OCI-LY3 (cell line): ENCODE measurements at regions not wholly inside any gene's neighbourhood (a gene's known extent, or its start where the extent isn't known, plus 50 kb on each side); places are given as distances from the start of the nearest gene placed in this dataset.
"Not testable (repeated sequence)": the region's sequence is repeated elsewhere in the genome, so short reads cannot be mapped to it uniquely, and the experiment has no call there.

Experiments used
- H2AFZ ChIP-seq: fragments of 200-600, 300-600 bp; shearing (Covaris generic); 2 replicates; pipeline ENCODE4 v1.6.0; 2014; ENCODE audit warnings: antibody characterized with exemption, low read depth, low read length
- H3K27ac ChIP-seq: fragments of 200-600, 300-600 bp; sonication (generic); 2 replicates; pipeline ENCODE4 v1.5.1; 2014; ENCODE audit warnings: mild to moderate bottlenecking, low read length, moderate library complexity, mixed read lengths
- H3K27me3 ChIP-seq: fragments of 200-600, 300-600 bp; sonication (generic); 2 replicates; pipeline ENCODE4 v1.6.1; 2014; ENCODE audit warnings: low read depth, low read length, mixed read lengths
- H3K36me3 ChIP-seq: fragments of 200-600, 300-600 bp; sonication (generic); replicated peaks from 2 replicates; pipeline ENCODE3; 2014; ENCODE audit warnings: low read depth, low read length, mixed read lengths
- H3K4me1 ChIP-seq: fragments of 300-600, 200-600 bp; sonication (generic); 2 replicates; pipeline ENCODE4 v1.6.1; 2014; ENCODE audit warnings: low read length, mixed read lengths
- H3K4me2 ChIP-seq: fragments of 200-600, 300-600 bp; sonication (generic); 2 replicates; pipeline ENCODE4 v1.6.1; 2014; ENCODE audit warnings: low read length, mixed read lengths
- H3K4me3 ChIP-seq: fragments of 300-600, 200-600 bp; sonication (generic); 2 replicates; pipeline ENCODE4 v1.5.1; 2014; ENCODE audit warnings: antibody characterized with exemption, mild to moderate bottlenecking, low read length, moderate library complexity
- H3K79me2 ChIP-seq: fragments of 300-600, 200-600 bp; shearing (Covaris generic); 2 replicates; pipeline ENCODE4 v1.6.1; 2014; ENCODE audit warnings: mild to moderate bottlenecking, low read length, mixed read lengths
- H3K9ac ChIP-seq: fragments of 300-600, 200-600 bp; shearing (Covaris generic); 2 replicates; pipeline ENCODE4 v1.6.0; 2014; ENCODE audit warnings: mild to moderate bottlenecking, low read length, moderate library complexity
- H3K9me3 ChIP-seq: fragments of 200-600, 300-600 bp; shearing (Covaris generic); 2 replicates; pipeline ENCODE4 v1.6.1; 2014; ENCODE audit warnings: low read length, mixed read lengths; ENCODE audit not compliant: insufficient read depth
- H4K20me1 ChIP-seq: fragments of 200-600, 300-600 bp; sonication (generic); 2 replicates; pipeline ENCODE4 v1.6.1; 2016; ENCODE audit warnings: low read length, mixed read lengths; ENCODE audit not compliant: insufficient read depth
- CTCF ChIP-seq: fragments of 200-600, 300-600 bp; sonication (generic); IDR thresholded peaks from 2 replicates; pipeline ENCODE4 v1.5.1; 2014; ENCODE audit warnings: antibody characterized with exemption, low read length, low read depth
- EZH2phosphoT487 ChIP-seq: fragments of 200-600 bp; shearing (Covaris generic); IDR thresholded peaks from 2 replicates; pipeline ENCODE4 v1.6.1; 2018; ENCODE audit warnings: antibody characterized with exemption, mixed run types, low read depth

DNA sequence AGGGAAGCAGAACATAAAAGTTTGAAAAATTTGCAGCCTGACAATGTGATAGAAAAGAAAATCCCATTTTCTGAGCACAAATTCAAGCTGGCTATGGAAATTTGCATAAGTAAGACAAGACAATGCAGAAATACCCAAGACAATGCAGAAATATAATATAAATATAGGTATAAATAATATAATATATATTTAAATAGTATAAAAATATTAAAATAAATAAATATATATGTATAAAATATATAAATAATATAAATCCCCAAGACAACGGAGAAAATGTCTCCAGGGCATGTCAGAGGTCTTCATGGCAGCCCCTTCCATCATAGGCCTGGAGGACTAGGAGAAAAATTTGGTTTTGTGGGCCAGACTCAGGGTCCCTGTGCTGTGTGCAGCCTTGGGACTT lies 125.0 kb upstream of the AADAT start:
- Histone ChIP-seq H3K27me3 (no peaks in the 10 kb centered on the region), H3K36me3 (peaks cover 5% of the 10 kb centered on the region), H3K79me2 (no peaks in the 10 kb centered on the region), H3K4me3 (no peak overlapping the region), H3K27ac (no peak overlapping the region), H4K20me1 (no peaks in the 10 kb centered on the region), H3K4me1 (no peaks in the 10 kb centered on the region), H3K4me2 (no peak overlapping the region), H2AFZ (no peak overlapping the region), H3K9me3 (peaks cover 26% of the 10 kb centered on the region), H3K9ac (no peak overlapping the region)
- TF ChIP-seq CTCF (no peak), EZH2phosphoT487 (no peak)

- Histone ChIP-seq H3K9ac (no peak overlapping the region), H4K20me1 (no peaks in the 10 kb centered on the region), H3K4me3 (no peak overlapping the region), H3K9me3 (peaks cover 24% of the 10 kb centered on the region), H2AFZ (no peak overlapping the region), H3K36me3 (peaks cover 5% of the 10 kb centered on the region), H3K4me2 (no peak overlapping the region), H3K4me1 (no peaks in the 10 kb centered on the region), H3K27me3 (no peaks in the 10 kb centered on the region), H3K27ac (no peak overlapping the region), H3K79me2 (no peaks in the 10 kb centered on the region)
- TF ChIP-seq EZH2phosphoT487, result no peak
- no peak for TF ChIP-seq CTCF
Measured at GRCh38 chr4:170214101-170214500, 124.3 kb upstream of the AADAT start.

GRCh38 chr4:170202721-170203120 lies 113.0 kb upstream of the AADAT start:
- Histone ChIP-seq H3K9ac (no peak overlapping the region), H3K4me3 (no peak overlapping the region), H2AFZ (no peak overlapping the region), H3K4me2 (no peak overlapping the region), H3K4me1 (peaks cover 14% of the 10 kb centered on the region), H3K79me2 (no peaks in the 10 kb centered on the region), H3K36me3 (peaks cover 37% of the 10 kb centered on the region), H4K20me1 (no peaks in the 10 kb centered on the region), H3K27ac (peak overlapping the region; percentile 91), H3K9me3 (peaks cover 46% of the 10 kb centered on the region), H3K27me3 (no peaks in the 10 kb centered on the region)
- TF ChIP-seq CTCF, result no peak

DNA sequence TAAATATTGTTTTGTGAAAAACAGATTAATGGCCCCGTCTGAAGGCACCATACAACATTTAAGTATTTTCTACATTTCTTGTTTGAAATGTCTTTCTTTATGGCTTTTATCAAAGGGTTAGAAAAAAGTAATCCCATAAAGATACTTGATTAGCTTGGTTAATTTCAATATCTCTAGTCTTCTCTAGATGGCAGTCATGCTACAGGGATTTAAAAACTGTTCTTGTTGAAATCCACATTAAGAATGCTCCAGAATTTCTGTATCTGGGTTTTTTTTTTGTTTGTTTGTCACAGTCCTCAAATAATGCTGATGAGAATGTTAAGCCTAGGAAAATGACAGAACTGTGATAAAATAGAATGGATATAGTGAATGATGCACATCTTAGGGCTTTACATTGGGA lies 109.0 kb upstream of the AADAT start:
- no peaks in the 10 kb centered on the region for H4K20me1 ChIP-seq
- no peaks in the 10 kb centered on the region for H3K27me3 ChIP-seq
- H3K9me3 ChIP-seq, result peaks cover 25% of the 10 kb centered on the region
- peak; percentile 78 for TF ChIP-seq CTCF
- TF ChIP-seq EZH2phosphoT487, result no peak
- no peak overlapping the region for H3K27ac ChIP-seq
- H3K4me3 ChIP-seq, result no peak overlapping the region
- no peak overlapping the region for H3K4me2 ChIP-seq
- H3K4me1 ChIP-seq, result peaks cover 14% of the 10 kb centered on the region
- peaks cover 27% of the 10 kb centered on the region for H3K36me3 ChIP-seq
- no peak overlapping the region for H2AFZ ChIP-seq
- no peak overlapping the region for H3K9ac ChIP-seq
- H3K79me2 ChIP-seq, result no peaks in the 10 kb centered on the region

DNA sequence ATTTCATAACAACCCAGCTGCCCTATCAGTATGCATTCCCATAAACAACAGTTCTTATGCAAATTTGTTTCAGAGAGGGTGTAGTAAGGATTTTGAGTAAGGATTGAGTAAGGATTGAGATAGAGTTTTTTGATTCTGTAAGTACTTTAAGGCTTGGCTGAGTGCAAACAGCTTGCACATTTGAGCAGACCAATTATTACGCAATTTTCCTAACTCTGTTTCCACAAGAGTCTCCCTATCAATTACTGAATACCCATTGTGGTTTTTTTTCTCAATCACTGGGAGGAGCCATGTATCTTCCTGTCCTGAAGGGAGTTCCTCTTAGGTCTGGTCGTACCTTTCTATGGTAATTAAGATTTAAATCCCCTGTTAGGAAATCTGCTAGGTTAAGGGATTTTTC lies 105.0 kb upstream of the AADAT start:
- H3K27ac ChIP-seq, H2AFZ ChIP-seq, H4K20me1 ChIP-seq, H3K4me1 ChIP-seq, H3K9ac ChIP-seq, H3K9me3 ChIP-seq, H3K27me3 ChIP-seq, H3K4me2 ChIP-seq, H3K4me3 ChIP-seq, H3K36me3 ChIP-seq, H3K79me2 ChIP-seq: not testable (repeated sequence)
